Ovary (tissue), 7 donors: ENCODE measurements at regions not wholly inside any gene's neighbourhood (a gene's known extent, or its start where the extent isn't known, plus 50 kb on each side); places are given as distances from the start of the nearest gene placed in this dataset.

Experiments used
- DNase-seq, 5 donors: peaks; one replicate each; pipeline ENCODE4 v3.0.0-alpha.2; 2019 to 2020
- H3K27ac ChIP-seq, 2 donors: fragments of 200-600 bp; one replicate each; pipeline versions ENCODE4 v1.5.1 to v1.8.0; 2019 to 2022
- H3K27me3 ChIP-seq: fragments of 200-600 bp; one replicate; pipeline ENCODE4 v1.8.0; 2022
- H3K36me3 ChIP-seq: fragments of 200-600 bp; sonication (generic); one replicate; pipeline ENCODE4 v1.5.1; 2019
- H3K4me1 ChIP-seq: one replicate; pipeline ENCODE4 v1.8.1; 2013; ENCODE audit warnings: mild to moderate bottlenecking, moderate library complexity; ENCODE audit not compliant: insufficient read depth
- H3K4me3 ChIP-seq: fragments of 200-600 bp; sonication (generic); one replicate; pipeline ENCODE4 v1.5.1; 2017
- H3K9me3 ChIP-seq, 2 donors: fragments of 200-600 bp in 1 of 2; sonication (generic) in 1 of 2; one replicate each; pipeline versions ENCODE4 v1.5.1 to v1.8.1; 2013 to 2019; ENCODE audit warnings: mild to moderate bottlenecking in 1 of 2, moderate library complexity in 1 of 2
- CTCF ChIP-seq, 3 donors: fragments of 450-650 bp in 2 of 3; fragments of 200-600 bp in 1 of 3; IDR thresholded peaks; one replicate each; pipeline versions ENCODE4 v1.5.1 to v1.8.0; 2016 to 2022; ENCODE audit warnings: antibody characterized with exemption in 3 of 3, mild to moderate bottlenecking in 1 of 3
- EP300 ChIP-seq: sonication (generic); formaldehyde crosslinking; IDR thresholded peaks from one replicate; pipeline ENCODE4 v1.6.1; 2017; ENCODE audit warnings: antibody characterized with exemption
- POLR2A ChIP-seq: fragments of 450-650 bp; IDR thresholded peaks from one replicate; pipeline ENCODE4 v1.6.1; 2017; ENCODE audit warnings: antibody characterized with exemption, mild to moderate bottlenecking, moderate library complexity
- WGBS, 3 donors: extraction: QIAGEN DNeasy Blood & Tissue Kit in 1 of 3; methylation state at CpG; one replicate each; pipeline versions ENCODE4 v1.1.5 to v1.1.7; 2013 to 2017; 5-methylcytosine and 5-hydroxymethylcytosine counted together
- intact Hi-C, 4 donors: fragments of 100-400 bp; cut with DNase I; formaldehyde crosslinking; loops; one replicate each; pipeline versions ENCODE4 v1.11.0 to v1.15.1; 2022 to 2023
- donor health status: DM: no; HTN: no; CAD: no; lungs with moderate emphysema.
- donor health status: DM: no; HTN: no; CAD: no.
- donor health status: Bipolar disorder and iron deficiency.
- donor health status: DM: no; HTN: no; CAD: no.
- donor health status: DM: yes; HTN: yes; CAD: no.

DNA sequence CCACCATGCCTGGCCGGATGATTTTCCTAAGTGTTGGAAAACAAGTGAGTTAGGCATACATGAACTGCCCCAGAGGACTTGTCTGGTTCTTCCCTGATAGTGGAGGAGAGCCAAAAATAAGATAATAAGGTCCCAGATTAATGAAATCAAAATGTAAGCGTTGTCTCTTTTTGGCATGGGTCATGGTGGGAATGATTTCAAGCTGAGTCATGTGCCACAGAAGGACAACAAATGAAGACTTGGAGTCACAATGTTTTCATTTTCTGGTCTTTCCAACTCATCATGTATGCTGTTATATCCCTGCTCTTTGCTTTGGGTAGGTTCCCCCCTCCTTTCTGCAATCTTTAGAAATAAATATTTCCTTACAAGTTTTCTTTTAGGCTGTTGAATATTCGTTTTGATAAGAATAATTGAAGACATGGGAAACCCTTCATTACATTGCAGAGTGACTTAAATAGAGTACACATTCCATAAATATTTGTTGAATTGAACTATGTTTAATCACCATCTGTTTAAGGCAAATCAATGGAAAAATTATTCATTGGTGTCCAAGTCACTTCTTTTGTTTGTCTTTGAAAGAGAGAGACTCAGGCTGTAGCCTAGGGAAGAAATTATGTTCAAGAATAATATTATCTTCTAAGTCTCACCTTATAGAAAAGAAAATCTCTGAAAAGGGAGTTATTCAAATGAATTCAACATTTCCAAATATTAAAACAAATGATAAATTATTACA is 196.3 kb downstream of the CSNK1G3 start:
- Histone ChIP-seq H3K27ac (no peak overlapping the region), H3K4me1 (peaks cover 6% of the 10 kb centered on the region), H3K4me3 (no peak overlapping the region), H3K27me3 (no peaks in the 10 kb centered on the region), H3K9me3 (no peaks in the 10 kb centered on the region), H3K36me3 (no peaks in the 10 kb centered on the region)
- no peak for DNase-seq
- no peak for TF ChIP-seq POLR2A
- no peak for TF ChIP-seq EP300
- no peak for TF ChIP-seq CTCF (IDR thresholded peaks at IDR 0.05)
- WGBS, 3 donors, result 5 to 11% (median 8%) methylated on average over 3 of the region's 3 CpGs
- intact Hi-C loops, result no loop called here

DNA sequence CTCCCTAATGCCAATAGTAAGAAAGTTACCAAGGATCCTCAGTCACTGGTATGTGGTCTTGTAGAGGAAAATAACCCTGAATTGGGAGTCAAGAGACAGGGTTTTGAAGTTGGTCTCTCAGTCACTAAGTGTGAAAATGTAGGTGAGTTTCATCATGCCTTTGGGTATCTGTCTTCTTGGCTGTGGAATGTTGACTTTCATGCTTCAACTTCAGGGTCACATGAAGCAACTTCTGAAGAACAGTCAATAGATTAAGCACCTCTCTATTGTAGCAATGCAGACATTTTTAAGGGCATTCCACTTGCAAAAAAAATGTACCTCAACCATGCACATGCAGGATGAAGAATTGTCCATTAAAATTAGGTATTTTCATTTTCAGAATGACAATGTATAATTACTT is 194.6 kb downstream of the CSNK1G3 start:
- TF ChIP-seq POLR2A (no peak), CTCF (IDR thresholded peaks at IDR 0.05) (no peak), EP300 (no peak)
- H3K4me3 ChIP-seq, result no peak overlapping the region
- no peaks in the 10 kb centered on the region for H3K9me3 ChIP-seq
- H3K4me1 ChIP-seq, result peaks cover 6% of the 10 kb centered on the region
- H3K36me3 ChIP-seq, result no peaks in the 10 kb centered on the region
- no peaks in the 10 kb centered on the region for H3K27me3 ChIP-seq
- intact Hi-C loops, result no loop called here
- H3K27ac ChIP-seq, result no peak overlapping the region
- DNase-seq, result no peak

DNA sequence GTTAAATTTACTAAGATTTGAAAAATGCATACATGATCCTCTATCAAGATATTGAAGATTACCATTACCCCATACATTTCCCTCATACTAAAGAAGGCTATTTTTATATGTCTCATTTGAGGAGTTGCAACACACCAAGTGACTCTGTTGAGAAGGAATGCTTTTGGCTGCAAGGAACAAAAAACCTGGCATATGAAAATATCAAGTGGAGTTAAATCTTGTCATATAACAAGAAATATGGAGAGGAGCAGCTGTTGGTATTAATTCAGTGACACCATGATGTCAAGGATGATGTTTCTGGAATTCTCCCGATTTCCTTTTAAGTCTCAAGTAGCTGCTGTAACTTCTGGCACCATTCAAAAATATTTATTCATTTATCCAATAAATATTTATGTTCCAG is 193.8 kb downstream of the CSNK1G3 start:
- Histone ChIP-seq H3K36me3 (no peaks in the 10 kb centered on the region), H3K4me1 (peaks cover 6% of the 10 kb centered on the region), H3K27ac (no peak overlapping the region), H3K27me3 (no peaks in the 10 kb centered on the region), H3K9me3 (no peaks in the 10 kb centered on the region), H3K4me3 (no peak overlapping the region)
- no peak for DNase-seq
- intact Hi-C loops, result no loop called here
- 72 to 83% (median 79%) methylated on average over 1 of the region's 1 CpG for WGBS, 3 donors
- no peak for TF ChIP-seq POLR2A
- no peak for TF ChIP-seq EP300
- TF ChIP-seq CTCF (IDR thresholded peaks at IDR 0.05), result no peak

DNA sequence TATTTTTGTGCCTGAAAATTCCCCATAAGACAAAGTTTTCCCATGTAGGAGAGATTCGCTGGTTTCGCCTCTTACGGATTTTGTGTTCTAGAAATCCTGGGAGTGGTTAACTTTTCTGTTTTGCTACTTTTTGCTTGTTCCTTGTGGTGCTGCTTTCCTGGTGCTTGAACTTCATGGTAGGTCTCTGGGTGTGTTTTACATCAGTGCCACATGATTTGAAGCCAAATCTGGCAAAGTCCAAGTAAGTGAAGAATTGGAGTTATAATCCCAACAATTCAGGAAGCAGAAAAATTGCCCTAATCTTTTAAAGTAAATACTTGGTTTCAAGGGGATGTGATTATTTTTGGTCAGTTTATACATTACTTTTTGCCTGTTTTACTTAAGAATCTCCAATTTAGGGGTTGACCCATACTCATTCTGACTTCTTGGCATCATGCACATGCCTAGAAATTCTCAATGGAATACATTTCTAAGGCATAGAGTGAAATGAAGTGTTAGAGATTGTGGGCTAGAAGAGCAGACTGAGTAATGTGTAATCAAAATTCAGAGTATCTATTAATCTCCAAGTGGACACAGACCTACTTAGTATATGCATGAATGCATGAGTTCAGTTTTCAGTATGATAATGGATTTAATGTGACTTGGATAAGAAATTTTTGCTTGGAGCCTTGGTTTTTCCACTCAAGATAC is 189.7 kb downstream of the CSNK1G3 start:
- no peaks in the 10 kb centered on the region for H3K36me3 ChIP-seq
- TF ChIP-seq EP300 (no peak), POLR2A (no peak), CTCF (IDR thresholded peaks at IDR 0.05) (no peak)
- intact Hi-C loops, result no loop called here
- H3K9me3 ChIP-seq, result no peaks in the 10 kb centered on the region
- peaks cover 2% of the 10 kb centered on the region for H3K4me1 ChIP-seq
- H3K27me3 ChIP-seq, result no peaks in the 10 kb centered on the region
- no peak overlapping the region for H3K27ac ChIP-seq
- no peak for DNase-seq
- H3K4me3 ChIP-seq, result no peak overlapping the region
- 98 to 100% (median 98%) methylated on average over 3 of the region's 3 CpGs for WGBS, 3 donors
